Smooth muscle cell (in vitro differentiated cells): ENCODE measurements at regions not wholly inside any gene's neighbourhood (a gene's known extent, or its start where the extent isn't known, plus 50 kb on each side); places are given as distances from the start of the nearest gene placed in this dataset.
A peak's percentile ranks its signal among the peaks of the same experiment; 100 is the strongest.

Experiments
- DNase-seq: peaks from one replicate; lab custom pipeline; 2025; ENCODE audit not compliant: unreplicated experiment; lab: John Stamatoyannopoulos, UW
- H2AFZ ChIP-seq: fragments of 200-600 bp; sonication (generic); 2 replicates; pipeline ENCODE4 v1.6.0; 2016; ENCODE audit warnings: antibody characterized with exemption, low read depth, mild to moderate bottlenecking
- H3F3A ChIP-seq: fragments of 200-600 bp; sonication (generic); 2 replicates; pipeline ENCODE4 v1.6.0; 2017; ENCODE audit warnings: antibody characterized with exemption, low read depth
- H3K27ac ChIP-seq: fragments of 200-600 bp; sonication (generic); 2 replicates; pipeline ENCODE4 v1.5.1; 2016; ENCODE audit warnings: low read depth, mild to moderate bottlenecking
- H3K27me3 ChIP-seq: fragments of 200-600 bp; sonication (generic); 2 replicates; pipeline ENCODE4 v1.6.1; 2016; ENCODE audit warnings: low read depth, mild to moderate bottlenecking
- H3K36me3 ChIP-seq: fragments of 200-600 bp; sonication (generic); 2 replicates; pipeline ENCODE4 v1.5.1; 2016; ENCODE audit warnings: low read depth
- H3K4me1 ChIP-seq: fragments of 200-600 bp; sonication (generic); 2 replicates; pipeline ENCODE4 v1.5.1; 2016; ENCODE audit warnings: low read depth
- H3K4me2 ChIP-seq: fragments of 200-600 bp; sonication (generic); 2 replicates; pipeline ENCODE4 v1.6.0; 2016; ENCODE audit warnings: mild to moderate bottlenecking
- H3K4me3 ChIP-seq: fragments of 200-600 bp; sonication (generic); 2 replicates; pipeline ENCODE4 v1.5.1; 2016; ENCODE audit warnings: mild to moderate bottlenecking
- H3K79me2 ChIP-seq: fragments of 200-600 bp; sonication (generic); 2 replicates; pipeline ENCODE4 v1.6.0; 2016; ENCODE audit warnings: low read depth, mild to moderate bottlenecking
- H3K9ac ChIP-seq: fragments of 200-600 bp; sonication (generic); 2 replicates; pipeline ENCODE4 v1.6.0; 2016; ENCODE audit warnings: low read depth
- H3K9me3 ChIP-seq: fragments of 200-600 bp; sonication (generic); replicated peaks from 2 replicates; pipeline ENCODE4 v1.5.1; 2016; ENCODE audit warnings: low read depth
- H4K20me1 ChIP-seq: fragments of 200-600 bp; sonication (generic); 2 replicates; pipeline ENCODE4 v1.6.0; 2016; ENCODE audit warnings: low read depth
- CTCF ChIP-seq: fragments of 200-600 bp; sonication (generic); IDR thresholded peaks from 2 replicates; pipeline ENCODE4 v1.5.1; 2017; ENCODE audit warnings: borderline replicate concordance, mild to moderate bottlenecking, antibody characterized with exemption; ENCODE audit not compliant: insufficient read depth, poor library complexity, severe bottlenecking
- WGBS: methylation state at CpG from one replicate; pipeline ENCODE4 v1.1.7; 2016; ENCODE audit warnings: low lambda C conversion rate; 5-methylcytosine and 5-hydroxymethylcytosine counted together

GRCh38 chr10:10403762-10404161, 613.9 kb upstream of the CELF2 start:
- Histone ChIP-seq H3K27me3 (no peaks in the 10 kb centered on the region), H3F3A (no peaks in the 10 kb centered on the region), H3K9ac (no peak overlapping the region), H3K79me2 (no peaks in the 10 kb centered on the region), H2AFZ (no peak overlapping the region), H4K20me1 (no peaks in the 10 kb centered on the region), H3K9me3 (no peaks in the 10 kb centered on the region), H3K27ac (no peak overlapping the region), H3K4me1 (no peaks in the 10 kb centered on the region), H3K36me3 (no peaks in the 10 kb centered on the region), H3K4me3 (no peak overlapping the region), H3K4me2 (no peak overlapping the region)
- no peak for DNase-seq
- no peak for TF ChIP-seq CTCF
- 60% methylated on average over 1 of the region's 1 CpG for WGBS

GRCh38 chr10:10417671-10418070, 600.0 kb upstream of the CELF2 start:
- H3K4me2 ChIP-seq, result no peak overlapping the region
- no peak for TF ChIP-seq CTCF
- no peak overlapping the region for H3K27ac ChIP-seq
- no peaks in the 10 kb centered on the region for H3K36me3 ChIP-seq
- H3K4me1 ChIP-seq, result peaks cover 7% of the 10 kb centered on the region
- H4K20me1 ChIP-seq, result no peaks in the 10 kb centered on the region
- WGBS, result 53% methylated on average over 3 of the region's 3 CpGs
- no peaks in the 10 kb centered on the region for H3K9me3 ChIP-seq
- H3K79me2 ChIP-seq, result no peaks in the 10 kb centered on the region
- peaks cover 6% of the 10 kb centered on the region for H3F3A ChIP-seq
- no peak overlapping the region for H3K4me3 ChIP-seq
- H3K9ac ChIP-seq, result no peak overlapping the region
- peak overlapping the region; percentile 28 for H2AFZ ChIP-seq
- DNase-seq, result no peak
- H3K27me3 ChIP-seq, result no peaks in the 10 kb centered on the region

DNA sequence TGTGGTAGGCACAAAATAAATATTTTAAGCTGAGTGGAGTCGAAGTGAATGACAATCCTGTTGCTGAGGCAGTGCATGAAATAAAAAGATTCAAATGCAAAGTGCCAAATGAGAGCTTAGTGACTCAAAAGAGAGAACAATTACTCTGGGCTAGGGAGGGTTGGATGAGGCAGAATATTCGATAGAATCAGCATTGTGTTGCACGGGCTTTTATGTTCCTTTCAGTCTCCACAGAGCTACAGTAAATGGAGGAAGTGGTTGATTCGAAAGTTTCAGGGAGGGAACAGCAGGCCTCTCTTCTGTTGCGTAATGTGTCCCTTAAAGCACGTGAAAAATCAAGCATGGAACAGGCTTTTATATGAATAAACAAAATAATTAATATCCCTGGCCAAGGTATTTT, 599.3 kb upstream of the CELF2 start:
- peak overlapping the region; percentile 28 for H2AFZ ChIP-seq
- no peak overlapping the region for H3K27ac ChIP-seq
- no peaks in the 10 kb centered on the region for H4K20me1 ChIP-seq
- no peaks in the 10 kb centered on the region for H3K79me2 ChIP-seq
- peaks cover 6% of the 10 kb centered on the region for H3F3A ChIP-seq
- WGBS, result 67% methylated on average over 6 of the region's 6 CpGs
- TF ChIP-seq CTCF, result no peak
- H3K27me3 ChIP-seq, result no peaks in the 10 kb centered on the region
- H3K9me3 ChIP-seq, result no peaks in the 10 kb centered on the region
- no peak overlapping the region for H3K4me3 ChIP-seq
- no peaks in the 10 kb centered on the region for H3K36me3 ChIP-seq
- no peak overlapping the region for H3K9ac ChIP-seq
- H3K4me1 ChIP-seq, result peaks cover 7% of the 10 kb centered on the region
- DNase-seq, result no peak
- no peak overlapping the region for H3K4me2 ChIP-seq

- Histone ChIP-seq H3F3A (peaks cover 3% of the 10 kb centered on the region), H3K4me2 (no peak overlapping the region), H3K36me3 (no peaks in the 10 kb centered on the region), H2AFZ (no peak overlapping the region), H3K27me3 (no peaks in the 10 kb centered on the region), H3K4me3 (no peak overlapping the region), H4K20me1 (no peaks in the 10 kb centered on the region), H3K9ac (no peak overlapping the region), H3K27ac (no peak overlapping the region), H3K4me1 (peaks cover 7% of the 10 kb centered on the region), H3K9me3 (no peaks in the 10 kb centered on the region), H3K79me2 (no peaks in the 10 kb centered on the region)
- WGBS, result 59% methylated on average over 5 of the region's 5 CpGs
- TF ChIP-seq CTCF, result no peak
- DNase-seq, result no peak
Observed at GRCh38 chr10:10421071-10421470, 596.6 kb upstream of the CELF2 start.
